Kidney epithelial cell (primary cell): ENCODE measurements at regions not wholly inside any gene's neighbourhood (a gene's known extent, or its start where the extent isn't known, plus 50 kb on each side); places are given as distances from the start of the nearest gene placed in this dataset.
"Not testable (repeated sequence)": the region's sequence is repeated elsewhere in the genome, so short reads cannot be mapped to it uniquely, and the experiment has no call there.

ENCODE experiments used
- DNase-seq: peaks from one replicate; pipeline ENCODE4 v3.0.0-alpha.2; 2010; ENCODE audit warnings: low read depth
- H3K27me3 ChIP-seq: 2 replicates; pipeline ENCODE4 v1.6.0; 2011; ENCODE audit warnings: low read length; ENCODE audit not compliant: control insufficient read depth, insufficient read depth
- H3K36me3 ChIP-seq: 2 replicates; pipeline ENCODE4 v1.5.1; 2011; ENCODE audit warnings: low read length; ENCODE audit not compliant: control insufficient read depth, insufficient read depth
- H3K4me3 ChIP-seq: 2 replicates; pipeline ENCODE4 v1.5.1; 2011; ENCODE audit warnings: low read depth, mild to moderate bottlenecking, control low read depth, low read length
- CTCF ChIP-seq: IDR thresholded peaks from 2 replicates; pipeline ENCODE4 v1.5.1; 2011; ENCODE audit warnings: mild to moderate bottlenecking, moderate library complexity, low read length, control low read depth, inconsistent platforms; ENCODE audit not compliant: insufficient read depth, poor library complexity, severe bottlenecking

DNA sequence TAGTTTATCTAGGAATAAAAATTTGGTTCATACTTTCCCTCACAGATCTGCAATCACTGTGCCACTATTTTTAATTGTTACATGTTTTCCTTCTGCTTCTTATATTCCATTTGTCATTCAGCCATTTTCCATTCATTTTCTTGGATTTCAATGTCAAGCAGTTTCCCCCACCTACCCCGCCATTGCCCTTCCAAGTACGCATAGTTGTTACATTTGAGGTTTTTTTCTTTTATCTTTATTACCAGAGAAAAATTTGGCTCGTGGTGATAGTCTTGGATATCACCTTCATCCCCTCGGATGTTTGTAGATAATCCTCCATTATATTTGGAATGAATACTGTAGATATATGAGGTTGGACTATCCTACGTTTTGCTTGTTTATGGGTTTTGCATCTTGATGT lies 159.7 kb downstream of the CRPPA start:
- no peaks in the 10 kb centered on the region for H3K27me3 ChIP-seq
- no peak for TF ChIP-seq CTCF

DNA sequence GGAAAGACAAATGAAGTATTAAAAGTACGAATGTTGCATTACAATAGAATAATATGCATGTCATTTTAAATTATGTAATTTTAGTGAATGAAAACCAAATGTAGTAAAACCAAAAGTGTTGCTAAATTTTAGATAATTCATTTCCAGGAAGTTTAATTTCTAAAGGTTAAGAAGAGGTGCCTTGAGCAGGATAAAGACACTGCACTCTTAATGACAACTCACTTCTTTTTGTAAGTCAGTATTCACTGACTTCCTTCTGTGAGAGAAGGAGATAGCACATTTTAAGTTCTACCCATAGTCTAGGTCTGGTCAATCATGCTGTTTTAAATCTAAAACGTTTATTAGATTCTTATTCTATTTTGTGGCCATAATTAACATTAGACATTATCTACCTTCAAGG lies 160.2 kb downstream of the CRPPA start:
- DNase-seq: no peak
- TF ChIP-seq CTCF: no peak
- H3K36me3 ChIP-seq: no peaks in the 10 kb centered on the region
- no peaks in the 10 kb centered on the region for H3K27me3 ChIP-seq
- no peak overlapping the region for H3K4me3 ChIP-seq

More for the DNA sequence above, 159.7 kb downstream of the CRPPA start:
- no peak for DNase-seq
- H3K4me3 ChIP-seq: no peak overlapping the region
- no peaks in the 10 kb centered on the region for H3K36me3 ChIP-seq

DNA sequence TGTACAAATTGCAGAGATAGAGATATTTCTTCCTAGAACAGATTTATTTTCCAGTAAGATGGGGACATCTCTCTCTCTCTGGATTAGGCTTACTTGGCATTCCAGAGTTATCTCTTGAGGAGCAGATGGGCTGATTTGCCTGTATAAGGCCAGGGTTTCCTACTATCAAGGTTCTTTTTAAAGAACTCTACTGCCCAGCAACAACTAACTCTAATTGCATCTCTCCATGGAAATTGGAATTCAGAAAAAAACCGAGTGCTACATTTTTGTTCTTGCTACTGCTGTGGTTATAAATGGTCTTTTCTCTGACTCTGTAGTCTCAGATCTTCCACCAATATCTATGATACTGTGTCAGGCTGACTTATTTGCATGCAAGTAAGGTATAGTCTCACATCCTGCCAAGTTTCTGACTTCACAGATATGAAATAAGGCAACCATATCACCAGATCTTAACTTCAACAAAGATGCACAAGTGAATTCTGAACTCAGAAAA lies 161.1 kb downstream of the CRPPA start:
- DNase-seq: no peak
- no peak for TF ChIP-seq CTCF
- H3K27me3 ChIP-seq: no peaks in the 10 kb centered on the region

DNA sequence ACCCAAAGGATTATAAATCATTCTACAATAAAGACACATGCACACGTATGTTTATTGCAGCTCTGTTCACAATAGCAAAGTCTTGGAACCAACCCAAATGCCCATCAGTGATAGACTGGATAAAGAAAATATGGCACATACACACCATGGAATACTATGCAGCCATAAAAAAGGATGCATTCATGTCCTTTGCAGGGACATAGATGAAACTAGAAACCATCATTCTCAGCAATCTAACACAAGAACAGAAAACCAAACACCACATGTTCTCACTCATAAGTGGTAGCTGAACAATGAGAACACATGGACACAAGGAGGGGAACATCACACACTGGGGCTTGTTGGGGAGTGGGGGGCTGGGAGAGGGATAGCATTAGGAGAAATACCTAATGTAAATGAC lies 164.9 kb downstream of the CRPPA start:
- H3K4me3 ChIP-seq, H3K36me3 ChIP-seq, DNase-seq, H3K27me3 ChIP-seq: not testable (repeated sequence)

More for the DNA sequence above, 161.1 kb downstream of the CRPPA start:
- Histone ChIP-seq H3K36me3 (no peaks in the 10 kb centered on the region), H3K4me3 (no peak overlapping the region)

DNA sequence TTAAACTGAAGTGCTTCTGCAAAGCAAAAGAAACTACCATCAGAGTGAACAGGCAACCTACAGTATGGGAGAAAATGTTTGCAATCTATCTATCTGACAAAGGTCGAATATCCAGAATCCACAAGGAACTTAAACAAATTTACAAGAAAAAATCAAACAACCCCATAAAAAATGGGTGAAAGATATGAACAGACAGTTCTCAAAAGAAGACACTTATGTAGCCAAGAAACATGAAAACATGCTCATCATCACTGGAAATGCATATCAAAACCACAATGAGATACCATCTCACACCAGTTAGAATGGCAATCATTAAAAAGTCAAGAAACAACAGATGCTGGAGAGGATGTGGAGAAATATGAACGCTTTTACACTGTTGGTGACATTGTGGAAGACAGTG lies 165.4 kb downstream of the CRPPA start:
- not testable (repeated sequence) for DNase-seq, H3K36me3 ChIP-seq, H3K27me3 ChIP-seq, H3K4me3 ChIP-seq

GRCh38 chr7:16250655-16251054 lies 170.7 kb downstream of the CRPPA start:
- H3K4me3 ChIP-seq, H3K27me3 ChIP-seq, H3K36me3 ChIP-seq, DNase-seq: not testable (repeated sequence)

DNA sequence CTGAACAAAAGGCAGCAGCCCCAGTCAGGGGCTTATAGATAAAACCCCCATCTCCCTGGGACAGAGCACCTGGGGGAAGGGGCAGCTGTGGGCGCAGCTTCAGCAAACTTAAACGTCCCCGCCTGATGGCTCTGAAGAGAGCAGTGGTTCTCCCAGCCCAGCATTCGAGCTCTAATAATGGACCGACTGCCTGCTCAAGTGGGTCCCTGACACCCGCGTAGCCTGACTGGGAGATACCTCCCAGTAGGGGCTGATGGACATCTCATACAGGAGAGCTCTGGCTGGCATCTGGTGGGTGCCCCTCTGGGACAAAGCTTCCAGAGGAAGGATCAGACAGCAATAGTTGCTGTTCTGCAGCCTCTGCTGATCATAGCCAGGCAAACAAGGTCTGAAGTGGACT lies 172.1 kb downstream of the CRPPA start:
- not testable (repeated sequence) for H3K36me3 ChIP-seq, DNase-seq

DNA sequence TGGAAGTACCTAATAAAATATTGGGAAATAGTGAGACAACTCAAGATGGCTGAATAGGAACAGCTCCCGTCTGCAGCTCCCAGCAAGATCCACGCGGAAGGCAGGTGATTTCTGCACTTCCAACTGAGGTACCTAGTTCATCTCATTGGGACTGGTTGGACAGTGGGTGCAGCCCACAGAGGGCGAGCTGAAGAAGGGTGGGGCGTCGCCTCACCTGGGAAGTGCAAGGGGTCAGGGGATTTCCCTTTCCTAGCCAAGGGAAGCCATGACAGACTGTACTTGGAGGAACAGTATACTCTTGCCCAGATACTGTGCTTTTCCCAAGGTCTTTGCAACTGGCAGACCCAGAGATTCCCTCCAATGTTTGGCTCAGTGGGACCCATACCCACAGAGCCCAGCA lies 172.8 kb downstream of the CRPPA start:
- not testable (repeated sequence) for H3K4me3 ChIP-seq, H3K27me3 ChIP-seq, DNase-seq, H3K36me3 ChIP-seq

More for the DNA sequence above, 172.1 kb downstream of the CRPPA start:
- not testable (repeated sequence) for H3K4me3 ChIP-seq, H3K27me3 ChIP-seq

DNA sequence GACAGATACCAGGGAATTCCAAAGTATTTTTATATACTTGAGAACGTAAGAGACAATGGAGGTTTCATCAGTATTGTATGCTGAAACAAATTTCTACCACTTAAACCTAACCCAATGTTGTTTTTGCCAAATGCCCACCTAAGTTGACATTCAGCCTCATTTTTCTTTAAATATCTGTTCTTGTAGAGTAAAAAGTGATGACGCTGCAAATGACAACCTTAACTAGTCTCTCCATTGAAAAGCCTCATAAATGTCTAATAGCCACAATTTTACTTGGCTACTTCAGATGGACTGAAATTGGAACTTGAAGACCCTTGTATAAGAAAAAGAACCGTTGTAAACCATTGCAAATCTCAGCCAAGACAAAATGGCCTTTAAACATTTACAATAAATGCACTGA lies 176.9 kb downstream of the CRPPA start:
- Histone ChIP-seq H3K4me3 (no peak overlapping the region), H3K36me3 (no peaks in the 10 kb centered on the region), H3K27me3 (no peaks in the 10 kb centered on the region)
- DNase-seq: no peak
- TF ChIP-seq CTCF: no peak
